HUDEP-2 (cell line): ENCODE measurements at regions not wholly inside any gene's neighbourhood (a gene's known extent, or its start where the extent isn't known, plus 50 kb on each side); places are given as distances from the start of the nearest gene placed in this dataset.

Source experiments
- DNase-seq, 76 experiments: peaks; one replicate each; lab custom pipeline; 2025; ENCODE audit not compliant: unreplicated experiment in 76 of 76; lab: John Stamatoyannopoulos, UW

DNA sequence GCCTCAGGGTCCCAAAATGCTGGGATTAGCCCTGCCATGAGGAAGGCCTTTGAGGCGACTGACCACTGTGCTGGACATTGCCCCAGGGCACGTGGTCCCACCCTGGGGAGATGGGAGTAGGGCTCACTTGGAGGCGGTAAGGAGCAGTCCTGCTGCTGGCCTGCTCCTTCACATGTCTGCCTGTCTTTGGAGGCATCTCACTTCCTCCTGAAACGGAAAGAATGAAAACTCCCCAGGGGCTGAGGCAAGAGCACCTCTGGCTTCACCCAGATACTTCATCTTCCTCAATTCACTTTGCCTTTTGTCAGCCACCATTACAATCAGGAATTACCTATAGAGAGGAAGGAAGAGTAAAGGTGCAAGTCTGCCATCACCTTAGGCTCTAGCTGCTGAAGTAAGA lies 59.9 kb upstream of the GATA6 start:
- no peak for DNase-seq

GRCh38 chr18:22110461-22110924 lies 58.9 kb upstream of the GATA6 start:
- no peak for DNase-seq

- no peak for DNase-seq
These were observed 57.2 kb upstream of the GATA6 start for GRCh38 chr18:22112215-22112614.

DNA sequence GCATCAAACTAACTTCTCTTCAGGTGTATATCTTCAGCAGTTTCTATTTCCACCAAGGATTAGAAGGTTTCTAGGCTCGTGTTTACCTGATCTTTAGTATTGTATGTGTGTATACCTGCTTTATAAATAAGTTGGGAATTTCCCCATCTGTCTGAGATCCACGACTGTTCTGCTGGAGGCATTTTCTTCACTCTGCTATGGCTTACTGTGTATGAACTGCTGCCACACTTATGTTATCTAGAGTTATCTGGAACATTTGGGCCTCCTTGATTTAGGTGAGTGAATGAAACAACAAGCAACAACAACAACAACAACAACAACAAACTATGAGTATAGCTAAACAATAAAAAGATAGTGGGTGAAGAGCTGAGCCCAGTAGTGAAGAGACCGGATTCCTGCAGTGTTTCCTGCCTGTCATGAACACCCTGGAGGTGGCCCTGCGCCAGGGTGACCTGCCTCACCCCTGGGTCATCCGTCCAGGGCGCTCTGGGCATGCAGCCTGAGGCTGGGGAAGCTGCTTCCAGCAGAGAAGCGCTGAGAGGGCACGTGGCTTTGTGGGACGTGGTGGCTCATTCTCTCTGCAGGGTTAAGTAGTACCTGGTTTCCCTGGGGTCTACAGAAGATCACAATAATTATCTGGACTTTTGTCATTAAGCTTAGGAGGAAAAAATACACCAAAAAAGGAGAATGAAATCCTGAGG lies 56.1 kb upstream of the GATA6 start:
- DNase-seq: no peak

GRCh38 chr18:22114526-22115321 lies 54.7 kb upstream of the GATA6 start:
- DNase-seq: no peak

GRCh38 chr18:22115573-22115972 lies 53.8 kb upstream of the GATA6 start:
- DNase-seq: no peak
